ENCODE measurements at regions not wholly inside any gene's neighbourhood (a gene's known extent, or its start where the extent isn't known, plus 50 kb on each side); places are given as distances from the start of the nearest gene placed in this dataset.
"Not testable (repeated sequence)": the region's sequence is repeated elsewhere in the genome, so short reads cannot be mapped to it uniquely, and the experiment has no call there.

DNA sequence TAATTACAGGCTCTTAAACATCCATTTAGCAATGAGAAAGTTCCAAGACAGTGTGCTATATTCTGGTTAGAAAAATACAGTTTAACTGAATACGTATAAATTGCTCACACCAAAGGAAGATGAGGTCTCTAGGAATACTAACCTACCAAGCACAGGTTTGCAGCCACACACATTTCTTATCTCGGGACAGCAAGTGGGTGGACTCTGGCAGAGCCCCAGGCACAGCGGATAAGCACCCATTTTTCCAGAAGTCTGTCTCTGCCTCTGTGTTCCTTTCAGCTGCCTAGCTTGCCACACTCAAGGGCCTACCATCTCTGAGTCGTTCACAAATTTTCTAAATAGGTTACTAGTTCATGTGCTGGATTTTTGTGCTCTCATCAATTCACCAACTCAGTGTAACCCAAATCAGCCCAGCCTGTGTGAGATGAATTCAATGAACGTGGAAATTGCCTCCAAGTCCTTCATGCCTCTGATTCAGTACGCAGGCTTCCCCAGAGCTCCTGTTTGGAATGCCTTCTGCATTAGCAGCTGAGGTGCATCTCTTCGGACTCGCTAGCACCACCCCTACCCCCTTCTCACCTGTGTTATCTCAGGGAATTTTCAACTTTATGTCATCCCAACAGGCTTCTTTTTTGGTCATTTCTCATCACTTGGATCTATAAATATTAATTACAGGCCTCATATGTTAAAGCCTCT lies 581.0 kb upstream of the CDH11 start:
- Histone ChIP-seq H3K36me3 (ENCODE audit: insufficient read depth, low read length) (no peaks in the 10 kb centered on the region), H3K79me2 (ENCODE audit: low read length) (no peaks in the 10 kb centered on the region), H3K9me2 (replicated peaks; ENCODE audit: insufficient read depth, low read length) (no peaks in the 10 kb centered on the region), H2AFZ (ENCODE audit: low read length) (no peak overlapping the region), H3K9ac (ENCODE audit: low read length) (no peak overlapping the region), H3K9me3 (ENCODE audit: low read length) (no peaks in the 10 kb centered on the region), H3K4me3 (ENCODE audit: low read length) (no peak overlapping the region), H3K27ac (ENCODE audit: low read length) (no peak overlapping the region), H3K4me2 (ENCODE audit: low read depth, low read length, poor library complexity, severe bottlenecking) (no peak overlapping the region), H3K4me1 (ENCODE audit: low read length) (no peaks in the 10 kb centered on the region), H3K27me3 (ENCODE audit: low read length) (no peaks in the 10 kb centered on the region), H4K20me1 (ENCODE audit: insufficient read depth, low read depth, low read length) (no peaks in the 10 kb centered on the region)
- no peak for DNase-seq

DNA sequence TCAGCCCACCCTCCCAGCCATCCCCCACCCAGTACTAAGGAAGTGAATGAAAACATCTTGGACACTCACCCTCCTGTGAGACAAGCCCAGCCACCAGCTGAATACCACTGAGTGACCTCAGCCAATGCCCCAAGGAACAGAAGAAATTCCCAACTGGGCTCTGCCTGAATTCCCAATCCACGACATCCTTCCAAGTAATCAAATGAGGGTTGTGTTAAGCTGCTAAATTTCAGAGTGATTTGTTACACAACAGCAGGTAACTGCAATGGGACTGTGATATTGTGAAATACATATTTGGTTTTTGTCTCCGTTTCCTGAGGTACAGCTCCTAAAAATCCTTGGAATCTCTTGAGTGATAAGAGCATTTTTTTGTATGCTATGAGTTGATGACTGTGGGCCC lies 578.7 kb upstream of the CDH11 start:
- Histone ChIP-seq H3K9me3 (ENCODE audit: low read length) (no peaks in the 10 kb centered on the region), H3K9ac (ENCODE audit: low read length) (no peak overlapping the region), H3K9me2 (replicated peaks; ENCODE audit: insufficient read depth, low read length) (no peaks in the 10 kb centered on the region), H3K27me3 (ENCODE audit: low read length) (no peaks in the 10 kb centered on the region), H3K36me3 (ENCODE audit: insufficient read depth, low read length) (no peaks in the 10 kb centered on the region), H4K20me1 (ENCODE audit: insufficient read depth, low read depth, low read length) (no peaks in the 10 kb centered on the region), H3K27ac (ENCODE audit: low read length) (no peak overlapping the region), H3K79me2 (ENCODE audit: low read length) (no peaks in the 10 kb centered on the region), H3K4me2 (ENCODE audit: low read depth, low read length, poor library complexity, severe bottlenecking) (no peak overlapping the region), H3K4me1 (ENCODE audit: low read length) (no peaks in the 10 kb centered on the region), H3K4me3 (ENCODE audit: low read length) (no peak overlapping the region), H2AFZ (ENCODE audit: low read length) (no peak overlapping the region)
- no peak for DNase-seq

DNA sequence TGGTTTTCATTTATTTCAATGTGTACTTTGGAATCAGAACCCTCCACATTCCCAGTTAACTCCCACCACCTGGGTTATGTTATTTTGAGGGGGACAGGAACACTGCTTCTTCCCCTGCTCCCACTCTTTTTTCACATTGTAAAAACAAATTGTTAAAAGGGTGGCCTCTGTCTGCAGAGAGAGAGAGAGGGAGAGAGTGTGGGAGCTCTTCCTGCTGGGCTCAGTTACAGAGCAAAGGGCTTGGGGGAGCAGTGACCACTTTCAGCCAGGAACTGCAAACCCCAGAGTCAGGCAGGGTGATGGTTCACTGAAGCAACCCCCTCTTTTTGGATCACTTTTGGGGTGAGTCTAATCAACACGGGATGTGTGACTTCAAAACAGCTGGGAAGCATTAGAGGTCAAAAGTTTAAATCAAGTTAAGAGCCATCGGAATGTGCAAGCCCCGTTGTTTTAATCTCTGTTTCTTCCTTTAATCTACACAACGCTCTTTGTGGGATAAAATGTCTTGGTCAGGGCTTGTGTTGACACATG lies 577.0 kb upstream of the CDH11 start:
- Histone ChIP-seq H3K79me2 (ENCODE audit: low read length) (no peaks in the 10 kb centered on the region), H3K9ac (ENCODE audit: low read length) (no peak overlapping the region), H3K27ac (ENCODE audit: low read length) (no peak overlapping the region), H3K27me3 (ENCODE audit: low read length) (no peaks in the 10 kb centered on the region), H4K20me1 (ENCODE audit: insufficient read depth, low read depth, low read length) (no peaks in the 10 kb centered on the region), H2AFZ (ENCODE audit: low read length) (no peak overlapping the region), H3K9me2 (replicated peaks; ENCODE audit: insufficient read depth, low read length) (no peaks in the 10 kb centered on the region), H3K36me3 (ENCODE audit: insufficient read depth, low read length) (no peaks in the 10 kb centered on the region), H3K4me2 (ENCODE audit: low read depth, low read length, poor library complexity, severe bottlenecking) (no peak overlapping the region), H3K9me3 (ENCODE audit: low read length) (no peaks in the 10 kb centered on the region), H3K4me3 (ENCODE audit: low read length) (no peak overlapping the region), H3K4me1 (ENCODE audit: low read length) (no peaks in the 10 kb centered on the region)
- DNase-seq = no peak

DNA sequence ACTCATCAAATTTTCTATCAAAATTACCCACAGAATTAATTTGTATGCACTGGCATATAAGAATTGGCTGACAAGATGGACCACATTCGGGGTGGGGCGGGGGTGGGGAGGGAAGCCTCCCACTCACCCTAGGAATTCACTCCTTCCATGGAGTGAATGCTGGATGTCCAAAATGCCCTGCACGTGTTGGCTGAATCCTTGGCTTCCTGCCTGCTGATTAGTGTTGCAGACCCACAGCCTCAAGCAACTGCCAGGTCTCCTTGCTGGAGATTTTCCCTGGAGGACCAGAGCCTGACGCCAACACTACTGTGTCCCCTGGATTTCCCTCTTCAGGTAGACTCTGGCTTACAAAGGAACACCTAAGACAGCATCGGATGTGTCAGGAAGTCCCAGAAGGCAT lies 575.7 kb upstream of the CDH11 start:
- Histone ChIP-seq H3K9me2 (replicated peaks; ENCODE audit: insufficient read depth, low read length) (no peaks in the 10 kb centered on the region), H3K9me3 (ENCODE audit: low read length) (no peaks in the 10 kb centered on the region), H3K4me1 (ENCODE audit: low read length) (no peaks in the 10 kb centered on the region), H3K9ac (ENCODE audit: low read length) (no peak overlapping the region), H3K27me3 (ENCODE audit: low read length) (no peaks in the 10 kb centered on the region), H3K79me2 (ENCODE audit: low read length) (no peaks in the 10 kb centered on the region), H3K27ac (ENCODE audit: low read length) (no peak overlapping the region), H2AFZ (ENCODE audit: low read length) (no peak overlapping the region), H4K20me1 (ENCODE audit: insufficient read depth, low read depth, low read length) (no peaks in the 10 kb centered on the region), H3K36me3 (ENCODE audit: insufficient read depth, low read length) (no peaks in the 10 kb centered on the region), H3K4me3 (ENCODE audit: low read length) (no peak overlapping the region), H3K4me2 (ENCODE audit: low read depth, low read length, poor library complexity, severe bottlenecking) (no peak overlapping the region)
- no peak for DNase-seq

GRCh38 chr16:65697065-65697464 lies 575.2 kb upstream of the CDH11 start:
- Histone ChIP-seq H3K4me3 (ENCODE audit: low read length) (no peak overlapping the region), H3K4me1 (ENCODE audit: low read length) (no peaks in the 10 kb centered on the region), H3K4me2 (ENCODE audit: low read depth, low read length, poor library complexity, severe bottlenecking) (no peak overlapping the region), H3K9me3 (ENCODE audit: low read length) (no peaks in the 10 kb centered on the region), H3K36me3 (ENCODE audit: insufficient read depth, low read length) (no peaks in the 10 kb centered on the region), H3K9ac (ENCODE audit: low read length) (no peak overlapping the region), H2AFZ (ENCODE audit: low read length) (no peak overlapping the region), H3K27me3 (ENCODE audit: low read length) (no peaks in the 10 kb centered on the region), H4K20me1 (ENCODE audit: insufficient read depth, low read depth, low read length) (no peaks in the 10 kb centered on the region), H3K9me2 (replicated peaks; ENCODE audit: insufficient read depth, low read length) (no peaks in the 10 kb centered on the region), H3K79me2 (ENCODE audit: low read length) (no peaks in the 10 kb centered on the region), H3K27ac (ENCODE audit: low read length) (no peak overlapping the region)
- no peak for DNase-seq

DNA sequence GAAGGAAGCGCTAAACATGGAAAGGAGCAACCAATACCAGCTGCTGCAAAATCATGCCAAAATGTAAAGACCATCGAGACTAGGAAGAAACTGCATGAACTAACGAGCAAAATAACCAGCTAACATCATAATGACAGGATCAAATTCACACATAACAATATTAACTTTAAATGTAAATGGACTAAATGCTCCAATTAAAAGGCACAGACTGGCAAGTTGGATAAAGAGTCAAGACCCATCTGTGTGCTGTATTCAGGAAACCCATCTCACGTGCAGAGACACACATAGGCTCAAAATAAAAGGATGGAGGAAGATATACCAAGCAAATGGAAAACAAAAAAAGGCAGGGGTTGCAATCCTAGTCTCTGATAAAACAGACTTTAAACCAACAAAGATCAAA lies 570.0 kb upstream of the CDH11 start:
- not testable (repeated sequence) for H3K4me3 ChIP-seq (ENCODE audit: low read length); H3K36me3 ChIP-seq (ENCODE audit: insufficient read depth, low read length); H3K27ac ChIP-seq (ENCODE audit: low read length); H3K4me2 ChIP-seq (ENCODE audit: low read depth, low read length, poor library complexity, severe bottlenecking); H3K79me2 ChIP-seq (ENCODE audit: low read length); H2AFZ ChIP-seq (ENCODE audit: low read length); H3K9me2 ChIP-seq (replicated peaks; ENCODE audit: insufficient read depth, low read length); H4K20me1 ChIP-seq (ENCODE audit: insufficient read depth, low read depth, low read length); H3K9ac ChIP-seq (ENCODE audit: low read length); H3K9me3 ChIP-seq (ENCODE audit: low read length); H3K27me3 ChIP-seq (ENCODE audit: low read length); DNase-seq; H3K4me1 ChIP-seq (ENCODE audit: low read length)

GRCh38 chr16:65689726-65690125 lies 567.9 kb upstream of the CDH11 start:
- no peak overlapping the region for H3K4me3 ChIP-seq (ENCODE audit: low read length)
- no peak overlapping the region for H3K9ac ChIP-seq (ENCODE audit: low read length)
- H3K79me2 ChIP-seq (ENCODE audit: low read length) = no peaks in the 10 kb centered on the region
- DNase-seq = no peak
- H3K27ac ChIP-seq (ENCODE audit: low read length) = no peak overlapping the region
- no peaks in the 10 kb centered on the region for H4K20me1 ChIP-seq (ENCODE audit: insufficient read depth, low read depth, low read length)
- no peaks in the 10 kb centered on the region for H3K9me3 ChIP-seq (ENCODE audit: low read length)
- no peak overlapping the region for H2AFZ ChIP-seq (ENCODE audit: low read length)
- H3K4me2 ChIP-seq (ENCODE audit: low read depth, low read length, poor library complexity, severe bottlenecking) = no peak overlapping the region
- H3K36me3 ChIP-seq (ENCODE audit: insufficient read depth, low read length) = no peaks in the 10 kb centered on the region
- H3K4me1 ChIP-seq (ENCODE audit: low read length) = peaks cover 4% of the 10 kb centered on the region
- no peaks in the 10 kb centered on the region for H3K27me3 ChIP-seq (ENCODE audit: low read length)
- no peaks in the 10 kb centered on the region for H3K9me2 ChIP-seq (replicated peaks; ENCODE audit: insufficient read depth, low read length)

- Histone ChIP-seq H3K4me1 (ENCODE audit: low read length) (peaks cover 4% of the 10 kb centered on the region), H3K27me3 (ENCODE audit: low read length) (no peaks in the 10 kb centered on the region), H3K27ac (ENCODE audit: low read length) (no peak overlapping the region), H3K4me3 (ENCODE audit: low read length) (no peak overlapping the region), H3K9ac (ENCODE audit: low read length) (no peak overlapping the region), H3K9me3 (ENCODE audit: low read length) (peaks cover 6% of the 10 kb centered on the region; the same call in 1 of the 2 replicates), H4K20me1 (ENCODE audit: insufficient read depth, low read depth, low read length) (no peaks in the 10 kb centered on the region), H3K4me2 (ENCODE audit: low read depth, low read length, poor library complexity, severe bottlenecking) (no peak overlapping the region), H3K9me2 (replicated peaks; ENCODE audit: insufficient read depth, low read length) (no peaks in the 10 kb centered on the region), H3K79me2 (ENCODE audit: low read length) (no peaks in the 10 kb centered on the region), H3K36me3 (ENCODE audit: insufficient read depth, low read length) (no peaks in the 10 kb centered on the region), H2AFZ (ENCODE audit: low read length) (no peak overlapping the region)
- no peak for DNase-seq
These were observed 566.4 kb upstream of the CDH11 start for GRCh38 chr16:65688301-65688700.

Data from Karpas-422 (cell line).